GM12865 (cell line): ENCODE measurements at regions not wholly inside any gene's neighbourhood (a gene's known extent, or its start where the extent isn't known, plus 50 kb on each side); places are given as distances from the start of the nearest gene placed in this dataset.

ENCODE experiments used
- DNase-seq: peaks from one replicate; pipeline ENCODE4 v3.0.0; 2010; ENCODE audit warnings: low read depth
- H3K4me3 ChIP-seq: 2 replicates; pipeline ENCODE4 v1.5.1; 2011; ENCODE audit warnings: mild to moderate bottlenecking, low read depth, low read length, control low read depth
- TF ChIP-seq, protein P1 (sequence below): IDR thresholded peaks from 2 replicates; pipeline ENCODE4 v1.5.1; 2011; ENCODE audit warnings: low read length, control low read depth, low read depth, inconsistent platforms; ENCODE audit not compliant: insufficient read depth; ENCODE audit errors: missing control alignments

DNA sequence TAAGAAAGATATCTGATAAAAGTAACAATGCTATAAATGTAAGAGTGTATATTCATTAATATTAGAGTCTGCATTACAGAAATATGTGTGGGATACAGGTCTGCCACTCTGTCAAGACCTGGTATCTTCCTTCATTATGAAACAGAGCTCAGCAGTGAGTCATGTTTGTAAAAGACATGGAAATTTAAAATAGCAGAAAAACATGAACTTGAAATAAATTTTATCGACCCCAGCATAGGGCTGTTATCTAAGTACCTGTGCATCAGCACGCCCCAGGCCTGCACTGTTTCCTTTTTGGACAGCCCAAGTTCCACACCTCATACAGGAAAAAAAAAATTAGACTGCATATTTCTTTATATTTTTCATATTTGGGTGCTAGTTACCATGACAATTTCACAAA lies 58.0 kb upstream of the ZPBP start:
- DNase-seq: no peak
- TF ChIP-seq, protein P1, sequence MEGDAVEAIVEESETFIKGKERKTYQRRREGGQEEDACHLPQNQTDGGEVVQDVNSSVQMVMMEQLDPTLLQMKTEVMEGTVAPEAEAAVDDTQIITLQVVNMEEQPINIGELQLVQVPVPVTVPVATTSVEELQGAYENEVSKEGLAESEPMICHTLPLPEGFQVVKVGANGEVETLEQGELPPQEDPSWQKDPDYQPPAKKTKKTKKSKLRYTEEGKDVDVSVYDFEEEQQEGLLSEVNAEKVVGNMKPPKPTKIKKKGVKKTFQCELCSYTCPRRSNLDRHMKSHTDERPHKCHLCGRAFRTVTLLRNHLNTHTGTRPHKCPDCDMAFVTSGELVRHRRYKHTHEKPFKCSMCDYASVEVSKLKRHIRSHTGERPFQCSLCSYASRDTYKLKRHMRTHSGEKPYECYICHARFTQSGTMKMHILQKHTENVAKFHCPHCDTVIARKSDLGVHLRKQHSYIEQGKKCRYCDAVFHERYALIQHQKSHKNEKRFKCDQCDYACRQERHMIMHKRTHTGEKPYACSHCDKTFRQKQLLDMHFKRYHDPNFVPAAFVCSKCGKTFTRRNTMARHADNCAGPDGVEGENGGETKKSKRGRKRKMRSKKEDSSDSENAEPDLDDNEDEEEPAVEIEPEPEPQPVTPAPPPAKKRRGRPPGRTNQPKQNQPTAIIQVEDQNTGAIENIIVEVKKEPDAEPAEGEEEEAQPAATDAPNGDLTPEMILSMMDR: no peak
- no peak overlapping the region for H3K4me3 ChIP-seq

GRCh38 chr7:50149369-50149768 lies 56.3 kb upstream of the ZPBP start:
- no peak overlapping the region for H3K4me3 ChIP-seq
- TF ChIP-seq, protein P1: no peak
- no peak for DNase-seq

DNA sequence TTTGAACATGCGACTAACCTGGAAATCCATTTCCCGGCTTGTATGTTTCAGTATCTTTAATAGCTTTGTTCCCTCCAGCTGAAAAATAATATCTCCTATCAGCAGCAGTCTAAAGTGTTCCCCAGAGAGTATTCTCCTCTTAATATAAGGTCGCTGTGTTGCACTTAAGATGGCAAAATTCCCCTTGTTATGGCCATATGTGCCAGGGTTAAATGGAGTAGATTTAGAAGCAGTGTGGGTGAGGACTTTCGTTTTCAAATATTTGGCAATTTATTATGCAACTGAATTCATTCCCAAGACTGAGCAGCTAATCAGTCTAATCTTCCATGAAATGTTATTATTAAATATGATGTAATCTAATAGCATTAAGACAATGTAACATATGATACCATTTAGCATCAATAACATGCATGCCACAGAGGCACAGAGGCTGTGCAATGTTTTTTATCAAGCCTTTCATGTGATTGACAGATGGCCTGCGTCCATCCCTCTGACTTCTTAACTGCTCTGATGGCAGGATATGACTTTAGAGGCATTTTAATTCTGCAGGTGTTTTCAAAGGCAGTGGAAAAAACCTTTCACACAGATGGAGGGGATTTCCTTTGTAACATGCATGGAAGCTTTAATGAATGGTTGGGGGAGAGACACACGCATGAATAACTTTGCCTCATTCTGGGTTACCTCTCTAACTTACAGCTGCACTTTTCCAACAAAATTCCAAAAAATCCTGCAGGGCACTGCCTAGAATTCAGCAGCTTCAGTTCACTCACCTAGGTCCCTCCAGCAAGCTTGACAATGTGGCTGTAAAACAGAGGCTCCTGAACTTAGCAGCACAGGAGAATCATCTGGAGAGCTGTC lies 55.1 kb upstream of the ZPBP start:
- TF ChIP-seq, protein P1: no peak
- peak; percentile 73 for DNase-seq
- H3K4me3 ChIP-seq: no peak overlapping the region

- TF ChIP-seq, protein P1: no peak
- DNase-seq: peak; percentile 22
- no peak overlapping the region for H3K4me3 ChIP-seq
These were observed 53.6 kb upstream of the ZPBP start for GRCh38 chr7:50146692-50147091.

DNA sequence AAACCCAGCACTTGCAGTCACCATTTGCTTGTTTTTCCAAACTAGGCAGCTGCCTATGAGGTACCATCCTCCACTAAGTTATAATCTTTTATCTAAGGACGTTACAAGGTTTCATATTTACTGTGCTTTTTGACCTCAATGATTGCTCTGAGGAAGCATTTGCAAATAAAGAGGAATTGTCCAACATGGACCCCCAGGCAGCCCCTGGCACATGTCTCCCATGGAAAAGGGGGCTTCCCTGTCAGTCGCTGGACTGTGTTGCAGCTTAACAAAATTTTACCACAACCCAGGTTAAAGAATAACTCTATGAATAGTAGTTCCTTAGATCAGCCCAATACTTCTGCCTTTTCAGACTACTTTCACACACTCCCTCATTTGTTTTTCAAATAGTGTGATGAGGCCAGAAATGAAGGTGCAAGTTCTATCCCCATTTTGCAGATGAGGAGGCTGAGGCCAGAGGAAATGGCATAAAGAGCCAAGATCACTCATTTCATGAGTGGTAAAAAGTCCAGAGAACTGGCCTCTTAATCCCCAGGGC lies 52.8 kb upstream of the ZPBP start:
- no peak overlapping the region for H3K4me3 ChIP-seq
- peak; percentile 42 for DNase-seq
- TF ChIP-seq, protein P1: no peak

GRCh38 chr7:50145226-50145625 lies 52.2 kb upstream of the ZPBP start:
- TF ChIP-seq, protein P1: no peak
- H3K4me3 ChIP-seq: no peak overlapping the region
- DNase-seq: no peak
